ENCODE measurements at regions not wholly inside any gene's neighbourhood (a gene's known extent, or its start where the extent isn't known, plus 50 kb on each side); places are given as distances from the start of the nearest gene placed in this dataset.
A peak's percentile ranks its signal among the peaks of the same experiment; 100 is the strongest.
"Not testable (repeated sequence)": the region's sequence is repeated elsewhere in the genome, so short reads cannot be mapped to it uniquely, and the experiment has no call there.

- no peak for DNase-seq
Observed at GRCh38 chrX:2640436-2641150, 50.5 kb upstream of the CD99 start.

- no peak for DNase-seq
Observed at GRCh38 chrX:2638279-2638678, 52.8 kb upstream of the CD99 start.

- no peak for DNase-seq
Observed at GRCh38 chrX:2635342-2635741, 55.8 kb upstream of the CD99 start.

- DNase-seq, result no peak
Observed at GRCh38 chrX:2632533-2633504, 58.3 kb upstream of the CD99 start.

GRCh38 chrX:2631743-2632532 is 59.2 kb upstream of the CD99 start:
- DNase-seq, result no peak

GRCh38 chrX:2630935-2631742 is 60.0 kb upstream of the CD99 start:
- not testable (repeated sequence) for DNase-seq

GRCh38 chrX:2630008-2630934 is 60.8 kb upstream of the CD99 start:
- not testable (repeated sequence) for DNase-seq

- DNase-seq, result no peak
Observed at GRCh38 chrX:2629316-2630007, 61.6 kb upstream of the CD99 start.

- no peak for DNase-seq
Observed at GRCh38 chrX:2628751-2629315, 62.3 kb upstream of the CD99 start.

- DNase-seq, result no peak
Observed at GRCh38 chrX:2627272-2627867, 63.7 kb upstream of the CD99 start.

GRCh38 chrX:2626750-2627149 is 64.3 kb upstream of the CD99 start:
- no peak for DNase-seq

GRCh38 chrX:2620576-2620975 is 70.5 kb upstream of the CD99 start:
- DNase-seq, result no peak

GRCh38 chrX:2618516-2618915 is 72.6 kb upstream of the CD99 start:
- no peak for DNase-seq

- no peak for DNase-seq
Observed at GRCh38 chrX:2614911-2615310, 76.2 kb upstream of the CD99 start.

GRCh38 chrX:2610246-2611170 is 80.6 kb upstream of the CD99 start:
- DNase-seq, result no peak

- no peak for DNase-seq
Observed at GRCh38 chrX:2609431-2610238, 81.5 kb upstream of the CD99 start.

GRCh38 chrX:2608638-2609430 is 82.3 kb upstream of the CD99 start:
- peak; percentile 89 for DNase-seq
